ENCODE measurements at regions not wholly inside any gene's neighbourhood (a gene's known extent, or its start where the extent isn't known, plus 50 kb on each side); places are given as distances from the start of the nearest gene placed in this dataset.
A peak's percentile ranks its signal among the peaks of the same experiment; 100 is the strongest.

DNA sequence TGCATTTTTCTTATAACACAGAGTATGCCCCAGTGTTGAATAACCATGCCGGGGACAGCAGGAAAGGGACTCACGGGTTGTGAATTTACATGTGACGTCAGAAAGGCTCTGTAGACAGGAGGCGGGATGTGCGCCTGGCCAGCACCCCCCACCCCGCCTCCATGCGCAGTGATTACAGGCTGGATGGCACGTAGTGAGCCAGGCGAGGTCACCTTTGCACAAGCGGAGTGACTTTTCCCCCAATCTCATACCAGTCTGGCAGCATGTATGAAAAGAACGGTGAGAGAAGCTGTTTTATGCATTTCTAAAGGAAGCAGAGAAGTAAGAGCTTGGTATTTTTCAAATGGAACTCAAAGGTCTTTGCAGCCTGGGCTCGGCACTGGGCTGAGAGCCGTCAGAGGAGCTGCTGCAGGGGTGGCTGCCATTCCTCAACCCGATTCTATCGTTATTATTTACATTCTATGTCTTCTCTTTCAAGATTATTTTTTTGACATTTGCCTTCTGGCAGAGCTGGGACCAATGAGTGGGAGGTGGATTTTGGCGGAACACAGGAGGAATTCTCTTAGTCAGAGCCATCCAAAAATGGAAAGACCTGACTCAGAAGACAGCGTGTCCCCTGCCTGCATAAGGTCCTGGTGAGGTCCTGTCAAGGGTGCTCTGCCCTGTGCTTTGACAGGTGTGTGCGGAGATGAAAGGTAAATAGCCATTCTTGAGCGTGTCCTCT is 115.6 kb upstream of the SLC45A1 start:
- 15% methylated on average over 19 of the region's 19 CpGs for WGBS (ENCODE audit: insufficient coverage, low coverage, low lambda C conversion rate, missing lambda C conversion rate)

DNA sequence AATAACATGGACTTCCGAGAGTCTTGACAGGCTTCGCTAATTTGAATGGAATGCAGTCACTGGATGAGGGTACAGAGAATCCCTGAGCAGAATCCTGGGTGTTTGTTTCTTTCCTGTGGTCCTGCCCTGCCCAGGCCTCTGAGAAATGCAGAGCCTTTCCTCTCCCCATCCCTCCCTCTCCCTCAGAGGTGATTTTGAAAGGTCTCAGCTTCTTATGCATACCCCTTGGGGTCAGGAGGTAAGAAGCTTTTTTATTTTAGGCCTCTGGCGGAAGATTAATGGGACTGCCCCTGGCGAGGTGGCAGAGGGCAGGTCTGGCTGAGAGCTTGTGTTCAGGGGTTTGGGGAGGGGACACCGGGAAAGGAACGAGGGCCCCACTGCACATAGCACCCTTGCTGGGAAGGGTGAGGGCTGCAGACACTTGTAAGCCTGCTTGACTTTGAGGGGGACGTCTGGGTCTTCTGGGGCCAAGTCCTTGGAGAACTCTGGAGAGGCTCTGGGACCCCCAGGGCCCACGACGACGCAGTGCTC is 116.5 kb upstream of the SLC45A1 start:
- no peaks in the 10 kb centered on the region for H3K36me3 ChIP-seq
- ATAC-seq (no peak), DNase-seq (peak in 1 of 3 donors; percentile 51)
- TF ChIP-seq POLR2A (IDR thresholded peaks at IDR 0.05) = no peak
- TF ChIP-seq, protein P1, sequence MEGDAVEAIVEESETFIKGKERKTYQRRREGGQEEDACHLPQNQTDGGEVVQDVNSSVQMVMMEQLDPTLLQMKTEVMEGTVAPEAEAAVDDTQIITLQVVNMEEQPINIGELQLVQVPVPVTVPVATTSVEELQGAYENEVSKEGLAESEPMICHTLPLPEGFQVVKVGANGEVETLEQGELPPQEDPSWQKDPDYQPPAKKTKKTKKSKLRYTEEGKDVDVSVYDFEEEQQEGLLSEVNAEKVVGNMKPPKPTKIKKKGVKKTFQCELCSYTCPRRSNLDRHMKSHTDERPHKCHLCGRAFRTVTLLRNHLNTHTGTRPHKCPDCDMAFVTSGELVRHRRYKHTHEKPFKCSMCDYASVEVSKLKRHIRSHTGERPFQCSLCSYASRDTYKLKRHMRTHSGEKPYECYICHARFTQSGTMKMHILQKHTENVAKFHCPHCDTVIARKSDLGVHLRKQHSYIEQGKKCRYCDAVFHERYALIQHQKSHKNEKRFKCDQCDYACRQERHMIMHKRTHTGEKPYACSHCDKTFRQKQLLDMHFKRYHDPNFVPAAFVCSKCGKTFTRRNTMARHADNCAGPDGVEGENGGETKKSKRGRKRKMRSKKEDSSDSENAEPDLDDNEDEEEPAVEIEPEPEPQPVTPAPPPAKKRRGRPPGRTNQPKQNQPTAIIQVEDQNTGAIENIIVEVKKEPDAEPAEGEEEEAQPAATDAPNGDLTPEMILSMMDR (IDR thresholded peaks at IDR 0.05) = no peak
- intact Hi-C loops (cut with DNase I) = no loop called here
- peaks cover 0 to 39% (median 9%) of the 10 kb centered on the region in 4 donors for H3K4me1 ChIP-seq
- H3K27ac ChIP-seq = peak overlapping the region; percentile 94 to 97 (median 94)
- no peaks in the 10 kb centered on the region for H3K9me3 ChIP-seq
- H3K4me3 ChIP-seq = no peak overlapping the region
- 84% methylated on average over 6 of the region's 10 CpGs for WGBS (ENCODE audit: insufficient coverage, low coverage, low lambda C conversion rate, missing lambda C conversion rate)
- H3K27me3 ChIP-seq = no peaks in the 10 kb centered on the region

More for the DNA sequence above, 115.6 kb upstream of the SLC45A1 start:
- intact Hi-C loops (cut with DNase I) = no loop called here
- H3K27ac ChIP-seq = peak overlapping the region; percentile 94 to 97 (median 94)
- TF ChIP-seq, protein P1 (IDR thresholded peaks at IDR 0.05) = no peak
- peak; percentile 72 for TF ChIP-seq POLR2A (IDR thresholded peaks at IDR 0.05)
- peak overlapping the region in 2 of 3 donors; percentile 42 to 48 for H3K4me3 ChIP-seq
- no peaks in the 10 kb centered on the region for H3K27me3 ChIP-seq
- H3K9me3 ChIP-seq = no peaks in the 10 kb centered on the region
- DNase-seq = peak; percentile 87 to 93 (median 91)
- no peaks in the 10 kb centered on the region for H3K36me3 ChIP-seq
- H3K4me1 ChIP-seq = peaks cover 0 to 35% (median 9%) of the 10 kb centered on the region in 4 donors
- peak; percentile 82 to 91 (median 90) for ATAC-seq

DNA sequence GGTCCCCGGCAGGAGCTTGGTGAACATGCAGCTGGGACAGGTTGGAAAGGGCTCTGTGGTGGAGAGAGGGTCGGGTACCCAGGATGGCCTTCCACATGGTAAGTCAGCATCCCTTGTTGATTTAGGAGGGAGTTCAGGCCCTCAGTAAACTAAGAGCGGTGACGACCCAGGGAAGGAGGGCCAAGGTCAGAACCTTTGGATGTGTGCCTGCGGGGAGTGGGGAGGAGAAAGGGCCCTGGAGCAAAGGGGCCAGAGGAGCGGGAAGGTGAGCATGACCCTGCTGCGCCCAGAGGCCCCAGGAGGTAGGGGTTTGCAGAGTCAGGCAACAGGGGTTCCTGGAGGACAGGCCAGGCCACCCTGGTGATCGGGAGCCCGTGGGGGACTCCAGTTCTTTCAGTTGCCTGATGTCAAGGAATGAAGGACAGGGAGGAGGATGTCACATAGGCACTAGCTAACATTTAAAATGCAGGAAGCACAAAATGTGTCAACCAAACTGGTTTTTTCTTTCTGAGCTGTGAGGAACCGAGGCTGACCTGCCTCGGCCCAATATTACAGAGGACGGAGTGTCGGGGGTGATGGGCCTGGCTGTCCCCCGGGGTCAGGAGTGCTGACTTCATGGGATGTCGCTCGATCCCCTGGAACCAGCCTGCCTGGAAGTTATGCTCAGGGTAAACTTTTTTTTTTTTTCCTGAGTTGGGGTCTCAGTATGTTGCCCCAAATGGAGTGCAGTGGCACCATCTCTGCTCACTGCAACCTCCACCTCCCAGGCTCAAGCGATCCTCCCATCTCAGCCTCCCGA is 117.4 kb upstream of the SLC45A1 start:
- no peaks in the 10 kb centered on the region for H3K27me3 ChIP-seq
- ATAC-seq = no peak
- WGBS (ENCODE audit: insufficient coverage, low coverage, low lambda C conversion rate, missing lambda C conversion rate) = 75% methylated on average over 12 of the region's 18 CpGs
- no peak for TF ChIP-seq POLR2A (IDR thresholded peaks at IDR 0.05)
- TF ChIP-seq, protein P1 (IDR thresholded peaks at IDR 0.05) = no peak
- intact Hi-C loops (cut with DNase I) = no loop called here
- peaks cover 0 to 39% (median 9%) of the 10 kb centered on the region in 4 donors for H3K4me1 ChIP-seq
- no peaks in the 10 kb centered on the region for H3K9me3 ChIP-seq
- no peaks in the 10 kb centered on the region for H3K36me3 ChIP-seq
- no peak overlapping the region for H3K4me3 ChIP-seq
- H3K27ac ChIP-seq = peak overlapping the region; percentile 94 to 97 (median 94)
- peak in 1 of 3 donors; percentile 61 for DNase-seq

DNA sequence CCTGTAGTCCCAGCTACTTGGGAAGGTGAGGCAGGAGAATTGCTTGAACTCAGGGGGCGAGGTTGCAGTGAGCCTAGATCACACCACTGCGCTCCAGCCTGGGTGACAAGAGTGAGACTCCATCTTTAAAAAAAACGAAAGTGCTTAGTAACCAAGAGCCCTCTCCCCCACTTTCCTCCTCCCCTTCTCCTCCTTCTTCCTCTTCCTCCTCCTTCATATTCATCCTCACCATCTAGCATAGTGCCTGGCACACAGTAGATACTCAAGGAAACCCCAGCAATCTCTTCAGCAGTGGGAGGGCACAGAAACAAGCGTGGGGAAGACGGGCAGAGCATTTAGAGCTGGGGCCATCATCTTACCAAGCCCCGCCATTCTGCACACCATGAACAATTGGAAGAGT is 119.4 kb upstream of the SLC45A1 start:
- Histone ChIP-seq H3K27ac (peak overlapping the region in 1 of 3 donors; percentile 58), H3K27me3 (no peaks in the 10 kb centered on the region), H3K4me3 (no peak overlapping the region), H3K36me3 (no peaks in the 10 kb centered on the region), H3K4me1 (peaks cover 0 to 39% (median 8%) of the 10 kb centered on the region in 4 donors), H3K9me3 (no peaks in the 10 kb centered on the region)
- 78% methylated on average over 4 of the region's 6 CpGs for WGBS (ENCODE audit: insufficient coverage, low coverage, low lambda C conversion rate, missing lambda C conversion rate)
- TF ChIP-seq POLR2A (IDR thresholded peaks at IDR 0.05) = no peak
- TF ChIP-seq, protein P1 (IDR thresholded peaks at IDR 0.05) = no peak
- ATAC-seq (no peak), DNase-seq (no peak)
- intact Hi-C loops (cut with DNase I) = no loop called here
